ENCODE measurements at regions not wholly inside any gene's neighbourhood (a gene's known extent, or its start where the extent isn't known, plus 50 kb on each side); places are given as distances from the start of the nearest gene placed in this dataset.
"Not testable (repeated sequence)": the region's sequence is repeated elsewhere in the genome, so short reads cannot be mapped to it uniquely, and the experiment has no call there.

DNA sequence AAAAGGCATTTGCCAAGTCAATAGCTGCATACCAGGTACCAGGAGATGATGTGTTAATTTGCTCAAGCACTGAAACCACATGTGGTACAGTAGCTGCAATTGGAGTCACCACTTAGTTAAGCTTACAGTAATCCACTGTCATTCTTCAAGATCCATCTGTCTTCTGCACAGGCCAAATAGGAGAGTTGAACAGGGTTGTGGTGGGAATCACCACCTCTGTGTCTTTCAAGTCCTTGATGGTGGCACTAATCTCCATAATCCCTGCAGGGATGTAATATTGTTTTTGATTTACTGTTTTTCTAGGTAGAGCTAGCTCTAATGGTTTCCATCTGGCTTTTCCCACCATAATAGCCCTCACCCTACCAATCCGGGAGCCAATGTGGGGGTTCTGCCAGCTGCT lies 91.9 kb downstream of the FCRL5 start:
- DNase-seq (ENCODE audit: low read depth) = no peak

DNA sequence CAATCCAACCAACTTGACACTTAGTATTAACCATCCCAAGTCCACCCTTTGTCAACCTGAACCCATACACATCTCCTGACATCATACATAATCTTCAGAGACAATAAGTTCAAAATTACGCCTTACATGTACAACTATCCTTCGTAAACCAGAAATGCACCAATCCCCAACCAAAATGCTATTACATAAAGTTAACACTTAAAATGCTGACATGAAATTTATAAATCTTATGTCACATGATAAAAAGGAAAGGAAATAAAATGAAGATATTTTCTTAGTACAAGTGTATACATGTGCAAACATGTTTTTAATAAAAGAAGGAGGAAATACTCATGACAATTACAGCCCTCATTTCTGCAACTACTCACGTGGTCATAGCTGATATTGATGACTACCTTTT lies 95.0 kb downstream of the FCRL5 start:
- no peak for DNase-seq (ENCODE audit: low read depth)

DNA sequence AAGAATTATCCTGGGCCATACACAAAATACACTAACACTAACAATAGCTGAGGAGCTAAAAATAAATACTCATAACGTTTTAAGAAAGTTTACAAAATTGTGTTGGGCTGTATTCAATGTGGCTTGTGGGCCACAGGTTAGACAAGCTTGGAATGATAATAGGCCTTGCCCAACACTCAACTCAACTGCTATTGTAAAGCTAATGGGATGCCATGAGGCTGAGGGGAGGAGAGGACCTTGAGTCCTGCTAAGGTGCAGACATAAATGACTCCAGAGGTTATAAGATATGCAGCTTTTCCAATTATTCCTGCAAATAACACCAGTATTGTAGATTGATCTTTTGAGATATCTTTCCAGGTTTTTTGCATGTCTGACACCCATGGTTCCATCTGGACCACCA lies 97.0 kb downstream of the FCRL5 start:
- DNase-seq (ENCODE audit: low read depth) = no peak

DNA sequence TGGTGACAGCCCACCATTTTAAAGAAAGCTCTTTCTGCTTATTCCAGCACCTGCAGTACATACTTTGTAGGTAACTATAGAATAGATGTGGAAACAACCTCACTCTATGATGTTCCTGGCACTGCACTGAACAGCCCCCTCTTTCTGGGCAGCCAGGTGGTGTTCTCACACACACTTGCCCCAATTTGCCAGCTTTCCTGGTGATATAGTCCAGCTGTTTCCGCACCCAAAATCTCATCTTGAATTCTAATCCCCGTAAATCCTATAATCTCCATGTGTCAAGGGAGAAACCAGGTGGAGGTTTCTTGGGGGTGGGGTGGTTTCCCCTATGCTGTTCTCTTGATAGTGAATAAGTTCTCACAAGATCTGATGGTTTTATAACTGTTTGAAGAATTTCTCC lies 102.2 kb downstream of the FCRL5 start:
- DNase-seq (ENCODE audit: low read depth) = no peak

DNA sequence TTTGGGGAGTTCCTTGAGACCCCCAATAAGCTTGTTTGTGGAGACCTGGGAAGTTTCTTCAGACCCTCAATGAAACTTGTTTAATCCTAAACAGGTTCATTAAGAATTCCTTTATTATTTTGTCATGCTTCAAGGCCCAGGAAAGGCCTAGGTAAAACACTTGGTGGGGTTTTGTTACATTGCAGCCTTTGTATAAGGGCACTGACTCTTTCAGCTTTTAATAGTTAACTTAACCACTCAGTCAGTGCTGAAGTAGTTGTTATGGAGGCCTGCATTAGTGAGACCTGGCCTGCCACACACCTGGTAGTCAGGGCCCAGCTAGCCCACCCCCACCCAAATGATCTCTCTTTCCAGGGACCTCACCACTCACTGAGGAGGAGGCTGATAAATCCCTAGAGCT lies 103.7 kb downstream of the FCRL5 start:
- DNase-seq (ENCODE audit: low read depth) = no peak

DNA sequence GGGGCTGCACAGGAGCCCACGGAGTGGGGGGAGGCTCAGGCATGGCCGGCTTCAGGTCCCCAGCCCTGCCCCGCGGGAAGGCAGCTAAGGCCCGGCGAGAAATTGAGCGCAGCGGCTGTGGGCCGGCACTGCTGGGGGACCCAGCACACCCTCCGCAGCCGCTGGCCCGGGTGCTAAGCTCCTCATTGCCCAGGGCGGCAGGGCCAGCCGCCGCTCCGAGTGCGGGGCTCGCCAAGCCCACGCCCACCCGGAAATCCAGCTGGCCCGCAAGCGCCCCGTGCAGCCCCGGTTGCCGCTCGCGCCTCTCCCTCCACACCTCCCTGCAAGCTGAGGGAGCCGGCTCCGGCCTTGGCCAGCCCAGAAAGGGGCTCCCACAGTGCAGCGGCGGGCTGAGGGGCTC lies 106.0 kb downstream of the FCRL5 start:
- not testable (repeated sequence) for DNase-seq (ENCODE audit: low read depth)

DNA sequence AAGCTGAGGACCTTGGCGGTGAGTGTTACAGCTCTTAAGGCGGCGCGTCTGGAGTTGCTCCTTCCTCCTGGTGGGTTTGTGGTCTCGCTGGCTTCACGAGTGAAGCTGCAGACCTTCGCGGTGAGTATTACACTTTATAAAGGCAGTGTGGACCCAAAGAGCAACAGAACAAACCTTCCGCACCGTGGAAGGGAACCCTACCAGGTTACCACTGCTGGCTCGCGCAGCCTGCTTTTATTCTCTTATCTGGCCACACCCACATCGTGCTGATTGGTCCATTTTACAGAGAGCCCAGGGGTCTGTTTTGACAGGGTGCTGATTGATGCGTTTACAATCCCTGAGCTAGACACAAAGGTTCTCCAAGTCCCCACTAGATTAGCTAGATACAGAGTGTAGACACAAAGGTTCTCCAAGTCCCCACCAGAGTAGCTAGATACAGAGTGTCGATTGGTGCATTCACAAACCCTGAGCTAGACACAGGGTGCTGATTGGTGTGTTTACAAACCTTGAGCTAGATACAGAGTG lies 106.6 kb downstream of the FCRL5 start:
- DNase-seq (ENCODE audit: low read depth) = not testable (repeated sequence)

DNA sequence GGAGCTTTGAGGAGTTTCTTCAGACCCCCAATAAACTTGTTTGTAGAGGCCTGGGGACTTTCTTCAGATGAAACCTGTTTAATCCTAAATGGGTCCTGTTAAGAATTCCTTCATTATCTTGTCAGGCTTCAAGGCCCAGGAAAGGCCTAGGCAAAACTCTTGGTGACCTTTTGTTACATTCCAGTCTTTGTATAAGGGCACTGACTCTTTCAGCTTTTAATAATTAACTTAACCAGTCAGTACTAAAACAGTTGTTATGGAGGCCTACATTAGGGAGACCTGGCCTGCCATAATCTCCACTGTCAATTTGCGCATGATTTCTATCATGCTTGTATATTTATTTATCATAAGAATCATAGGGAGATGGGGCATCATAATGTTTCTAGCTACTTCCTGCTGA lies 110.2 kb downstream of the FCRL5 start:
- DNase-seq (ENCODE audit: low read depth) = no peak

DNA sequence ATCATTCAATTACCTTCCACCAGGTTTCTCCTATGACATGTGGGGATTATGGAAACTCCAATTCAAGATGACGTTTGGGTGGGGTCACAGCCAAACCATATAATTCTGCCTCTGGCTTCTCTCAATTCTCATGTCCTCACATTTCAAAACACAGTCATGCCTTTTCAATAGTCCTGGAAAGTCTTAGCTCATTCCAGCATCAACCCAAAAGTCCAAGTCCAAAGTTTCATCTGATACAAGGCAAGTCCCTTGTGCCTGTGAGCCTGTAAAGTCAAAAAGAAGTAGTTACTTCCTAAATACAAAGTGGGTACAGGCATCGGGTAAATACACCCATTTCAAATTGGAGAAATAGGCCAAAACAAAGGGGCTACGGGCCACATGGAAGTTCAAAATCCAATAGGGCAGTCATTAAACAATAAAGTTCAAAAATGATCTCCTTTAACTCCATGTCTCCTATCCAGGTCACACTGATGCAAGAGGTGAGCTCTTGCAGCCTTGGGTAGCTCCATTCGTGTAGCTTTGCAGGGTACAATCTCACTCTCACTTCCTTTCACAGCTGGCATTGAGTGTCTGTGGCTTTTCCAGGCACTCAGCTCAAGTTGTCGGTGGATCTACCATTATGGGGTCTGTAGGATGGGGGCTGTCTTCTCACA lies 112.9 kb downstream of the FCRL5 start:
- no peak for DNase-seq (ENCODE audit: low read depth)

DNA sequence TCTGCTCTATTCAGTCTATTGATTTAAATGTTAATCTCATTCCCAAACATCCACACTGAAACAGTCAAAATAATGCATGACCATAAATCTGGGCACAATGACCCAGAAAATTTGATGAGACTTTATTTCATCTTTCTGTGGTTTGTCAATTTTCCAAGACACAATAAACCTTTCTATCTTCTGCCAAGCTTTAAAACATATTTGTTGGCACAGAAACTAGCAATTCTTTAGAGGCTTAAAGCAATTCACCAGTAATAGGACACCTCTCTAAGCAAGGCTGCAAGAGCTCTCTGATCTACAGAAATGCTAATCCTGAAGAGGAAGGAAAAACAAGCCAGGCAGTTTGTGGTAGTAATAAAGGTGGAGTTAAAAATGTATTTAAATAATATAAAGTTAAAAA lies 113.7 kb downstream of the FCRL5 start:
- DNase-seq (ENCODE audit: low read depth) = peak; percentile 4

DNA sequence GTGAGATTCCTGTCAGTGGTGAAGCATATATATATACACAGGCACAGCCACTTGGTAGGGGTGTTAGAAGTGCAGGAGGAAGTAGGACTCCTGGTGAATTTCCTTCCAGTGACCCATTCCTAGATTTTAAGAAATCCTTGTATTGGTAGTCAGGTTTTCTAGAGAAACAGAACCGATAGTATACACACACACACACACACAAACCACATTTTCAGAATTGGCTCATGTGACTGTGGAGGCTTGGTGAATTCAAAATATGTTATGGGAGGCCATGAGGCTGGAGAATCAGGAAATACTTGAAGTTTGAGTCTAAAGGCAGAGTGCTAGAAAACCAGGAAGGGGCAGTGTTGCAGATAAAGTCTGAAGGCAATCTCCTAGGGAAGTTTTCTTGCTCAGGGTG lies 114.2 kb downstream of the FCRL5 start:
- DNase-seq (ENCODE audit: low read depth) = peak; percentile 3

DNA sequence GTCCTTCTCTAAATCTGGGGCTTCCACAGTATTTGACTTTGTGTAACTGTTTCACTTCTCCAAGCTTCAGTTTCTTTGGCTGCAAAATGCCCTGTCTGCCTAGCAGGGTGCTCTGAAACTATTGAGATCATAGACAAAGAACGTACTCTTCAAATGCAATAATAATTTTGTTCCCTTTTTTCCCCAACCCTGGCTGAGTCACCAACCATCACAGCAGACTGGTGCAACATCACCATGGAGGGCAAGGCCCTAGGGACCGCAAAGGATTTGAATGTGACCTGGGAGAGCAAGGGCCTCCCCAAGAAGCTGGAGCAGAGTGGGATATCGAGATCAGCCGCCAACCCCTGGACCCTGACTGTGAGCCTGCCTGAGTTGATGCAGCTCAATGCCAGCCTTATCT lies 115.0 kb downstream of the FCRL5 start:
- no peak for DNase-seq (ENCODE audit: low read depth)

DNA sequence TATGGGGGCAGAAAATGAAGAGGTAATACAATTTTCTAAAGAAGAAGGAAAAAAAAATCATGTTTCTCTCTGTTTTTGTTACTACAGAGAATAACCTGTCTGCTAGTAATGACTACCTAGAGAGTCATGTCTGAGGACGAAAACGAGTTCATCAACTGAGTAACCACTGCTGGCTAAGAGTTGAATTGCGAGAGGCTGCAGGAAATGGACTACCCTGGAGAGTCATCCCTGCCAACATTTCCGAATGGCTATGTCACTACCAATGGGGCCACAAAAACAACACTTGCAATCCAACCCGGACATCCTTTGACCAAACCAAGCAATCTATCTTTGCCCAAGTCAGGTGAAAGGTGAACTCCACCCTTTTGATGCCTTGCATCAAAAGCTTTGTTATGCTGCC lies 120.6 kb downstream of the FCRL5 start:
- DNase-seq (ENCODE audit: low read depth) = peak; percentile 67

DNA sequence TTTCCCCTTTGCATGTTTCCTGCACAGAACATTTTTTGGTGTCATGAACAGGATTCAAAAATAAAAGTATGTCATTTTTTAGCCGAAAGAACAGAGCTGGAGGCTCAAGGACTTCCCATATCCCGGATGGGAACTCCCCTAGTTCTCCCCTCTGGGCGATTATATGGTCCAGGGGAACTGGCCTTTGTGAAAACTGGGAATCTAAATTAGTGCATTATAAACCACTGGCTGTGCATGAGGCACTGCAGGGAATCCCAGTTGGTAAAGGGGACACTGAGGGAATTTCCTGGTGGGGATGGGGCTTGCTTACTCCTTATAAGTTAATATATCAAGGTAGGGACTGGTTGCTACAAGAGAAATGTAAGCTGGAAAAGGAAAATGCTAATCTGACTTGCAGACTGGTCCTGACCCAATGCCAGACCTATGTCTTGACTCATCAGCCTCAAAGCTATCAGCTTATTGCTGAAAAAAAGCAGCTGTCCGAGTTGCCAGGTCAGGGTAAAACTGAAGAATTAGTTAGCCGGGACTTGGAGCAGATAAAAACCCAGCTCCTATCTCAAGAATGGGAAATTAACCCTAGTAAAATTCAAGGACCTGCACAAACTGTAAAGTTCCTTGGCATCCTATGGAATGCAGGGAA lies 122.6 kb downstream of the FCRL5 start:
- peak; percentile 24 for DNase-seq (ENCODE audit: low read depth)

DNA sequence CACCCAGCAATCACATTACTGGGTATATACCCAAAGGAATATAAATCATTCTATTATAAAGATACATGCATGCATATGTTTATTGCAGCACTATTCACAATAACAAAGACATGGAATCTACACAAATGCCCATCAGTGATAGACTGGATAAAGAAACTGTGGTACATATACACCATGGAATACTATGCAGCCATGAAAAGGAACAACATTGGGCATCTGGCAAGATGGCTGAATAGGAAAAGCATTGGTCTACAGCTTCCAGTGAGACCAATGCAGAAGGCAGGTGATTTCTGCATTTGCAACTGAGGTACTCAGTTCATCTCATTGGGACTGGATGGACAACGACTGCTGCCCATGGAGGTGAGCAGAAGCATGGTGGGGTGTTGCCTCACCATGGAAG lies 128.6 kb downstream of the FCRL5 start:
- not testable (repeated sequence) for DNase-seq (ENCODE audit: low read depth)

DNA sequence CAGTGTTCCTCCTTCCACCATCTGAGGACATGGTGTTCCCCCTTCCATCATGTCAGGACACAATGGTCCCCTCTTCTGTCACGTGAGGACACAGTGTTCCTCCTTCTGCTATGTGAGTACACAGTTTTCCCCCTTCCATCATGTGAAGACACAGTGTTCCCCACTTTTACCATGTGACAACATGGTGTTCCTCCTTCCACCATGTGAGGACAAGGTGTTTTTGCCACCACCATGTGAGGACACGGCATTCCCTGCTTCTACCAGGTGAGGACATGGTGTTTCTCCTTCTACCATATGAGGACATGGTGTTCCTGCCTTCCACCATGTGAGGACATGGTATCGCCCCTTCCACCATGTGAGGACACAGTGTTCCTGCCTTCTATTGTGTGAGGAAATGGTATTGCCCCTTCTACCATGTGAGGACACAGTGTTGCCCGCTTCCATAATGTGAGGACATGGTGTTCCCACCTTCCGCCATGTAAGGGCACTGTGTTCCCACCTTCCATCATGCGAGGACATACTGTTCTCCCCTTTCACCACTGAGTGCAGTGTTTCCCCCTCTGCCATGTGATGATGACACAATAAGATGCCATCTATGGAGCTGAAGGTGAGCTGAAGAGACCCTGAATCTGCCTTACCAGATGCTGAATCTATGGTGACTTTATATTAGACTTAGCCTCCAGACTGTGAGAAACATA lies 132.3 kb downstream of the FCRL5 start:
- DNase-seq (ENCODE audit: low read depth) = no peak

DNA sequence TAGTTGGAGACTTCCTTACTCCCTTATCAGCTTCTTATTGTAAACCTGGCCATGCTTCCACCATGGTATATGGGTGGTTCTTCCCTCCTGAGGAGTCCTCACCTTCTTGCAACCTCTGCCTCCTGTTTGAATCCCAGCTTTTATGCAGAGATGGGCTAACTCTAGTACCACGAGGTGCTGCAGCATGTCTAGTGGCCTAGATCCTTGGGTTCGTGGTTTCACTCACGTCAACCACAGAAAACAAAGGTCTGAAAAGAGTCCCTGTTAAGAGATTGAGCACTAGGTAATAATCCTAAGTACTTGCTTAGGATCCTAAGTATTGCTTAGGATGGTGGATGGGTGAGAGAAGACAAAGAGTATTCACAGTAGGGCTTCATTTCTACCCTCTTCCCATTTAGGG lies 133.7 kb downstream of the FCRL5 start:
- DNase-seq (ENCODE audit: low read depth) = no peak

DNA sequence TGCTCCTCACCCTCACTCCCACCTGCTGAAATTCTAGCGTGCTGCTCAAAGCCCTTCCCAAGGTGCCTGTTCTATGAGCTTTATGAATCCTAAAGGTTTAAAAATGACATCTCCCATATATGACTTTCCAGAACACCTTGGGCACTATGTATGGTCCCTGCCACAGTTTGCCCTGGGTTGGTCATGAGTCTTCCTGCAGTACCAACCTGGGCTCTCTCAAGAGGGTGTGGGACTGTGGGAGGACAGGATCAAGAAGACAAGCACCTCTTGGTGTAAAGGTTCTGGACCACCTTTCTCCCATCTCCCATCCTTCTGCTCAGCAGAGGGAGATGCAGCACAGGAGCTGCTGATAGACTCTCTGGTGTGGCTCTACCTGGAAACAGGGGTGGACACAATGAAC lies 134.1 kb downstream of the FCRL5 start:
- no peak for DNase-seq (ENCODE audit: low read depth)

DNA sequence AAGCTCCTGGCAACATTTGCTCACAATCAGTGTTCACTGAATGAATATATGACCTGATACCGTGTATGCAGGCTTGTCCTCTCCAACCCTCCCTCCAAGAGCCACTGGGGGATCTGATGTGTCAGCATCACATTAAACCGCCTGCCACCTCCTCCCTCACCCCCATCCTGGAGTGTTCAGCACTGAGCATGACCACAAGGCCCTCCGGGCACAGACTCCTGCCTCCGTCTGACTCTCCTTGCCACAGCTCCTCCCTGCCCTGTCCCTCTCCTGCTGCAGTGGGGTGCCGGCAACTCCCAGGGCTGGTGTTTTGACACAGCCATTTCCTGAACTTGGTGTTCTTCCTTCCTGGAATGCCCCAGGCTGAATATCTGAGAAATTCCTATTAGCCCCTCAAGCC lies 136.7 kb downstream of the FCRL5 start:
- DNase-seq (ENCODE audit: low read depth) = peak; percentile 80

DNA sequence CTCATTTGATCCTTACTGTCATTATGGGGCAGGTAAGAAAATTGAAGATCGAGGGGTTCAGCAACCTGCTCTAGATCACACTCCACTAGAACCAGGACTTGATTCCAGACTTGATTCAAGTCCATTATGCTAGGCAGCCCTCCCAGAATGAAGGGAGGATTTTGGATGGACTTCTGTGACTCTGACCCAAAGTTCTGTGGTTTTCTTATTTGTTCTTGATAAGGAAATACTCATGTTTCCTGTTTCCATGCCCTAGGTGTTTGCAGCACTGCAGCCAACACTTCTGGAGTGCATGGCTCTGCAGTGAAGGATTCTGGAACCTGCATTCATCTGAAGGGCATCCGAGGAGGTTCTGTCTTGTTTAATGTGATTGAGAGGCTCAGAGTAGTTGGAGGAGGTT lies 140.0 kb downstream of the FCRL5 start:
- no peak for DNase-seq (ENCODE audit: low read depth)

DNA sequence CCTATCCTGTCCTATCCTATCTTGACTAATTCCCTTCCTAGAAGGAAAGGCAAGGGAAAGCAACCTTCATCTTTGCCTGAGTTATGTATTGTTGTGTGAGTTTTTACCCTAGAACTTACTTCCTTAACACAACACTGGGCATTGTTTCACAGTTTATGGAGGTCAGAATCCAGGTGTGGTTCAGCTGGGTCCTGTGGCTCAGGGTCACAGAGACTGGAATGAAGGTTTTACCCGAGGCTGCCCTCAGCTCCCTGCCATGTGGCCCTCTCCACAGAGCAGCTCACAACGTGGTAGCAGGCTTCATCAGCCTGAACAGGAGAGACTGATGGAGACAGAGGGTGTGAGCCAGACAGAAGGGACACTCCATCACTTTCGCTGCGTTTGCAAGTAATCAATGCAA lies 140.5 kb downstream of the FCRL5 start:
- DNase-seq (ENCODE audit: low read depth) = no peak

DNA sequence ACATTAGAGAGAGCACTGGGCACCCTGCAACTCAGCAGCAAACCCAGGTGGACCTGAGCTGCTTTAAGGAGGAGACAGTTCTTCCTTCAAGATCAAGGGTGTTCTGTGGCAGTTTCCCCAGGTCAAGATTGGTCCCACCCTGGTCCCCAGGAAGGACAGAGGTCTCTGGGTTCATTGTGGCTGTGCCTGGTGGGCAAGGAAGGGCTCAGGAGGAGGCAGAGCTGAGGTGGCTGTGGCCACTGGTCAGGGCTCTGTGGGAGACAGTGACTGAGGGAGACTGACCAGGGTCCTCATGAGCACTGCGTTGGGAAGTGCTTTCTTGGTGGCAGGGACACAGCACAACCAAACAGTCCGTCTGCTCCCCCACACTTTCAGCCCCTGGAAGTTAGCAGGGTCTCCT lies 141.3 kb downstream of the FCRL5 start:
- no peak for DNase-seq (ENCODE audit: low read depth)

DNA sequence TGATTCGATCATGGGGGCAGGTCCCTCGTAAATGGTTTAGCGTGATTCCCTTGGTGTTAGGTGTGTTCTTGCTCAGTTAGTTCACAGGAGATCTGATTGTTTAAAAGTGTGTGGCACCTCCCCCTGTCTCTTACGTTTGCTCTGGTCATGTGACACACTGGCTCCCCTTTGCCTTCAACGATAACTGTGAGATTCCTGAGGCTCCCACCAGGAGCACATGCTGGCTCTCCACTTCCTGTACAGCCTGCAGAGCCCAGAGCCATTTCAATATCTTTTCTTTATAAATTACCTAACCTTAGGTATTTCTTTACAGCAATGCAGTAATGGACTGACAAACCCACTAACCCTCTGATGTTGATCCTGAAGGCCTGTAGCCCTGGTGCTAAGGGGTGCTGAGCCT lies 141.9 kb downstream of the FCRL5 start:
- no peak for DNase-seq (ENCODE audit: low read depth)

All from M059J (cell line).